GM23338 (cell line): ENCODE measurements at regions not wholly inside any gene's neighbourhood (a gene's known extent, or its start where the extent isn't known, plus 50 kb on each side); places are given as distances from the start of the nearest gene placed in this dataset.

Experiments
- ATAC-seq: fragments of 200-7000 bp; cut with Tn5 transposase; 3 replicates; pipeline ENCODE4 v1.9.1; 2020
- DNase-seq: peaks from one replicate; pipeline ENCODE4 v3.0.0-alpha.2; 2015; ENCODE audit warnings: low spot score
- H2AFZ ChIP-seq: fragments of 200-600 bp; sonication (generic); 2 replicates; pipeline ENCODE4 v1.8.0; 2016; ENCODE audit warnings: antibody characterized with exemption, mild to moderate bottlenecking, moderate library complexity
- H3F3A ChIP-seq: fragments of 200-600 bp; sonication (generic); replicated peaks from 2 replicates; pipeline ENCODE4 v1.8.0; 2017; ENCODE audit warnings: antibody characterized with exemption, mixed run types, low read depth
- H3K27ac ChIP-seq: fragments of 200-600 bp; sonication (generic); 2 replicates; pipeline ENCODE4 v1.6.1; 2016; ENCODE audit warnings: low read depth
- H3K27me3 ChIP-seq: fragments of 200-600 bp; sonication (generic); 2 replicates; pipeline ENCODE4 v1.8.0; 2016; ENCODE audit warnings: mild to moderate bottlenecking, mixed run types, moderate library complexity; ENCODE audit not compliant: insufficient read depth
- H3K36me3 ChIP-seq: fragments of 200-600 bp; sonication (generic); 2 replicates; pipeline ENCODE4 v1.8.0; 2016; ENCODE audit warnings: mild to moderate bottlenecking; ENCODE audit not compliant: insufficient read depth
- H3K4me1 ChIP-seq: fragments of 200-600 bp; sonication (generic); 2 replicates; pipeline ENCODE4 v1.8.0; 2016; ENCODE audit warnings: mild to moderate bottlenecking, moderate library complexity; ENCODE audit not compliant: insufficient read depth
- H3K4me2 ChIP-seq: fragments of 200-600 bp; sonication (generic); 2 replicates; pipeline ENCODE4 v1.7.1; 2017; ENCODE audit warnings: mixed run types
- H3K4me3 ChIP-seq: fragments of 200-600 bp; sonication (generic); 2 replicates; pipeline ENCODE4 v1.6.1; 2016; ENCODE audit warnings: mixed run types
- H3K79me2 ChIP-seq: fragments of 200-600 bp; sonication (generic); replicated peaks from 2 replicates; pipeline ENCODE4 v1.8.0; 2017; ENCODE audit warnings: mild to moderate bottlenecking; ENCODE audit not compliant: insufficient read depth
- H3K9me2 ChIP-seq: fragments of 200-600 bp; sonication (generic); 2 replicates; pipeline ENCODE4 v1.8.0; 2017; ENCODE audit not compliant: insufficient read depth
- H4K20me1 ChIP-seq: fragments of 200-600 bp; sonication (generic); replicated peaks from 2 replicates; pipeline ENCODE4 v1.8.0; 2017; ENCODE audit warnings: mild to moderate bottlenecking; ENCODE audit not compliant: insufficient read depth
- H3K27ac Mint-ChIP-seq: 2 replicates; pipeline ENCODE4 v1.8.0; 2020; ENCODE audit warnings: inconsistent platforms, mild to moderate bottlenecking, moderate library complexity, mixed read lengths
- H3K27me3 Mint-ChIP-seq: 3 replicates; pipeline ENCODE4 v1.8.0; 2022; ENCODE audit warnings: low read depth, mild to moderate bottlenecking, moderate library complexity, mixed read lengths, inconsistent platforms; ENCODE audit not compliant: insufficient read depth, poor library complexity
- H3K36me3 Mint-ChIP-seq: 3 replicates; pipeline ENCODE4 v1.8.0; 2021; ENCODE audit warnings: low read depth, mild to moderate bottlenecking, inconsistent platforms, moderate library complexity, mixed read lengths
- H3K4me1 Mint-ChIP-seq: 3 replicates; pipeline ENCODE4 v1.8.0; 2020; ENCODE audit warnings: mild to moderate bottlenecking, inconsistent platforms, mixed read lengths
- H3K4me3 Mint-ChIP-seq: 3 replicates; pipeline ENCODE4 v1.8.0; 2021; ENCODE audit warnings: moderate library complexity, mild to moderate bottlenecking, inconsistent platforms, mixed read lengths
- H3K9me3 Mint-ChIP-seq: 3 replicates; pipeline ENCODE4 v1.8.0; 2020; ENCODE audit warnings: moderate library complexity, mild to moderate bottlenecking, inconsistent platforms, mixed read lengths
- CREB1 ChIP-seq: fragments of 250-450 bp; sonication (Bioruptor Pico); IDR thresholded peaks from 2 replicates; pipeline ENCODE4 v1.5.0; 2020; ENCODE audit warnings: low read depth, mild to moderate bottlenecking, moderate library complexity
- EZH2phosphoT487 ChIP-seq: fragments of 200-600 bp; sonication (generic); IDR thresholded peaks from one replicate; pipeline ENCODE4 v1.8.1; 2018; ENCODE audit warnings: antibody characterized with exemption; ENCODE audit not compliant: unreplicated experiment
- JUNB ChIP-seq: IDR thresholded peaks from one replicate; pipeline ENCODE4 v1.6.1; 2016; ENCODE audit warnings: antibody characterized with exemption; ENCODE audit not compliant: unreplicated experiment
- POLR2AphosphoS5 ChIP-seq: IDR thresholded peaks from 2 replicates; pipeline ENCODE4 v1.6.1; 2016; ENCODE audit warnings: antibody characterized with exemption, low read depth
- STAT1 ChIP-seq: IDR thresholded peaks from one replicate; pipeline ENCODE4 v1.6.1; 2016; ENCODE audit warnings: antibody characterized with exemption; ENCODE audit not compliant: unreplicated experiment
- ZNF114 ChIP-seq: fragments of 250-450 bp; sonication (Bioruptor Pico); IDR thresholded peaks from 2 replicates; pipeline ENCODE4 v1.5.0; 2020; ENCODE audit warnings: mild to moderate bottlenecking, moderate library complexity
- TF ChIP-seq, protein P1 (sequence below), 2 experiments: fragments of 200-600 bp in 1 of 2; sonication (generic) in 1 of 2; conservative IDR thresholded peaks; 2 replicates each; pipeline versions ENCODE4 v1.5.1 to v1.6.1; 2016 to 2017; ENCODE audit warnings: antibody characterized with exemption in 2 of 2, low read depth in 2 of 2, mild to moderate bottlenecking in 2 of 2, moderate library complexity in 1 of 2
- TF ChIP-seq, protein P2 (sequence below): fragments of 250-450 bp; sonication (Bioruptor Pico); IDR thresholded peaks from 2 replicates; pipeline ENCODE4 v1.5.0; 2020; ENCODE audit warnings: mild to moderate bottlenecking, moderate library complexity

DNA sequence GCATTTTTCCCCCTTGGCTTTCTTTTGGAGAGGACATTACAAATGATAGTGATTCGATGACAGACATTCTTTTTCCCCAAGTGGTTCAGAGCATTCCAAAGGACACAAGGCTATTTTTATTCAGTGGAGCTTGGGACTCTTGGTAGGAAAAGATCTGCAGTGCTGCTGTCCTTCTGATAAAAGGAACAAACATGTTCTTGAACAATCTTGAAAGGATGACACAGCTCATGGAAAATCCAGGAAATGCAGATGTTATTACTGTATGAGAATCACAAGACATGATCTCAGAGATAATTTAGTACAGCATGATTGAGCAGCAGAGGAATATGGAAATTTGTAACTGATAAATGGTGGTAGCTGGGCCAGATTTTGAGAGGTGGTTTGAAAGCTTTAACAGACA is 96.2 kb upstream of the RFC3 start (continued):
- TF ChIP-seq, protein P1, sequence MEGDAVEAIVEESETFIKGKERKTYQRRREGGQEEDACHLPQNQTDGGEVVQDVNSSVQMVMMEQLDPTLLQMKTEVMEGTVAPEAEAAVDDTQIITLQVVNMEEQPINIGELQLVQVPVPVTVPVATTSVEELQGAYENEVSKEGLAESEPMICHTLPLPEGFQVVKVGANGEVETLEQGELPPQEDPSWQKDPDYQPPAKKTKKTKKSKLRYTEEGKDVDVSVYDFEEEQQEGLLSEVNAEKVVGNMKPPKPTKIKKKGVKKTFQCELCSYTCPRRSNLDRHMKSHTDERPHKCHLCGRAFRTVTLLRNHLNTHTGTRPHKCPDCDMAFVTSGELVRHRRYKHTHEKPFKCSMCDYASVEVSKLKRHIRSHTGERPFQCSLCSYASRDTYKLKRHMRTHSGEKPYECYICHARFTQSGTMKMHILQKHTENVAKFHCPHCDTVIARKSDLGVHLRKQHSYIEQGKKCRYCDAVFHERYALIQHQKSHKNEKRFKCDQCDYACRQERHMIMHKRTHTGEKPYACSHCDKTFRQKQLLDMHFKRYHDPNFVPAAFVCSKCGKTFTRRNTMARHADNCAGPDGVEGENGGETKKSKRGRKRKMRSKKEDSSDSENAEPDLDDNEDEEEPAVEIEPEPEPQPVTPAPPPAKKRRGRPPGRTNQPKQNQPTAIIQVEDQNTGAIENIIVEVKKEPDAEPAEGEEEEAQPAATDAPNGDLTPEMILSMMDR (conservative IDR thresholded peaks at IDR 0.05; ENCODE audit: low read depth in 2 of 2), result no peak
- TF ChIP-seq STAT1, result no peak

DNA sequence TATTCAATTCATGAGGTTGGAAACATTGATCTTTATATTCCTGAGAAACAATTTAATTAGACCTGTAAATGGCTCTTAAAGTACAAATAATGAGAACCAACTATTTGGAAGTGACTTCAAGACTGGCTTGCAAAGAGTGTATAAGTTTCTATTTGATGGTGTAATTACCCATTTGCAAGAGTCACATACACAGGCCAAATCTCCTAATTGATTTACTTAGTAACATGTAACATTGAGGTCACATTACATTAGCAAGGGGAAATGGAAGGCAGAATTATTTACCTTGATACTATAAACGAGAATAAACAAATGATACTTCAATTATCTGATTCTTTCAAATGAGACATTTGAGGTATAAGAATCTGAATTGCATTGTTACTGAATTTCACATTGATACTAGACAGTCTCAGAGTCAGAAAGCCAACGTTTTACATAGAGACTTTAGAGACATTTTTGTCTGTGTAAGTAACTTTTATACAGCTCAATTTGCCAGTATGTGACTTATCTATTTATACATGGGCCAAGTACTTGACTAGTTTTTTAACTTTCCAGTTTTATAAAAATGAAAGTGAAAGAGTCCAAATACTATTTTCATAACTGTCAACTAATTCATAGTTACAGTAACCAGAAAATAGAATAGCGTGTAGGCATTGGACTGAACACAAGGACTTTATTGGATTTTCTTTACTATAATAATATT is 95.6 kb upstream of the RFC3 start:
- no peaks in the 10 kb centered on the region for H4K20me1 ChIP-seq
- H3K4me2 ChIP-seq, result no peak overlapping the region
- DNase-seq (no peak), ATAC-seq (no peak)
- no peak overlapping the region for H3K27ac Mint-ChIP-seq
- H3K4me3 Mint-ChIP-seq, result no peak overlapping the region
- H3K27me3 Mint-ChIP-seq, result no peaks in the 10 kb centered on the region
- no peaks in the 10 kb centered on the region for H3K4me1 ChIP-seq
- H3K27ac ChIP-seq, result no peak overlapping the region
- no peaks in the 10 kb centered on the region for H3K79me2 ChIP-seq
- no peaks in the 10 kb centered on the region for H3K9me2 ChIP-seq
- no peak overlapping the region for H2AFZ ChIP-seq
- no peaks in the 10 kb centered on the region for H3F3A ChIP-seq
- no peak for TF ChIP-seq EZH2phosphoT487
- TF ChIP-seq CREB1, result no peak
- TF ChIP-seq, protein P1 (conservative IDR thresholded peaks at IDR 0.05; ENCODE audit: low read depth in 2 of 2), result no peak
- TF ChIP-seq, protein P2, sequence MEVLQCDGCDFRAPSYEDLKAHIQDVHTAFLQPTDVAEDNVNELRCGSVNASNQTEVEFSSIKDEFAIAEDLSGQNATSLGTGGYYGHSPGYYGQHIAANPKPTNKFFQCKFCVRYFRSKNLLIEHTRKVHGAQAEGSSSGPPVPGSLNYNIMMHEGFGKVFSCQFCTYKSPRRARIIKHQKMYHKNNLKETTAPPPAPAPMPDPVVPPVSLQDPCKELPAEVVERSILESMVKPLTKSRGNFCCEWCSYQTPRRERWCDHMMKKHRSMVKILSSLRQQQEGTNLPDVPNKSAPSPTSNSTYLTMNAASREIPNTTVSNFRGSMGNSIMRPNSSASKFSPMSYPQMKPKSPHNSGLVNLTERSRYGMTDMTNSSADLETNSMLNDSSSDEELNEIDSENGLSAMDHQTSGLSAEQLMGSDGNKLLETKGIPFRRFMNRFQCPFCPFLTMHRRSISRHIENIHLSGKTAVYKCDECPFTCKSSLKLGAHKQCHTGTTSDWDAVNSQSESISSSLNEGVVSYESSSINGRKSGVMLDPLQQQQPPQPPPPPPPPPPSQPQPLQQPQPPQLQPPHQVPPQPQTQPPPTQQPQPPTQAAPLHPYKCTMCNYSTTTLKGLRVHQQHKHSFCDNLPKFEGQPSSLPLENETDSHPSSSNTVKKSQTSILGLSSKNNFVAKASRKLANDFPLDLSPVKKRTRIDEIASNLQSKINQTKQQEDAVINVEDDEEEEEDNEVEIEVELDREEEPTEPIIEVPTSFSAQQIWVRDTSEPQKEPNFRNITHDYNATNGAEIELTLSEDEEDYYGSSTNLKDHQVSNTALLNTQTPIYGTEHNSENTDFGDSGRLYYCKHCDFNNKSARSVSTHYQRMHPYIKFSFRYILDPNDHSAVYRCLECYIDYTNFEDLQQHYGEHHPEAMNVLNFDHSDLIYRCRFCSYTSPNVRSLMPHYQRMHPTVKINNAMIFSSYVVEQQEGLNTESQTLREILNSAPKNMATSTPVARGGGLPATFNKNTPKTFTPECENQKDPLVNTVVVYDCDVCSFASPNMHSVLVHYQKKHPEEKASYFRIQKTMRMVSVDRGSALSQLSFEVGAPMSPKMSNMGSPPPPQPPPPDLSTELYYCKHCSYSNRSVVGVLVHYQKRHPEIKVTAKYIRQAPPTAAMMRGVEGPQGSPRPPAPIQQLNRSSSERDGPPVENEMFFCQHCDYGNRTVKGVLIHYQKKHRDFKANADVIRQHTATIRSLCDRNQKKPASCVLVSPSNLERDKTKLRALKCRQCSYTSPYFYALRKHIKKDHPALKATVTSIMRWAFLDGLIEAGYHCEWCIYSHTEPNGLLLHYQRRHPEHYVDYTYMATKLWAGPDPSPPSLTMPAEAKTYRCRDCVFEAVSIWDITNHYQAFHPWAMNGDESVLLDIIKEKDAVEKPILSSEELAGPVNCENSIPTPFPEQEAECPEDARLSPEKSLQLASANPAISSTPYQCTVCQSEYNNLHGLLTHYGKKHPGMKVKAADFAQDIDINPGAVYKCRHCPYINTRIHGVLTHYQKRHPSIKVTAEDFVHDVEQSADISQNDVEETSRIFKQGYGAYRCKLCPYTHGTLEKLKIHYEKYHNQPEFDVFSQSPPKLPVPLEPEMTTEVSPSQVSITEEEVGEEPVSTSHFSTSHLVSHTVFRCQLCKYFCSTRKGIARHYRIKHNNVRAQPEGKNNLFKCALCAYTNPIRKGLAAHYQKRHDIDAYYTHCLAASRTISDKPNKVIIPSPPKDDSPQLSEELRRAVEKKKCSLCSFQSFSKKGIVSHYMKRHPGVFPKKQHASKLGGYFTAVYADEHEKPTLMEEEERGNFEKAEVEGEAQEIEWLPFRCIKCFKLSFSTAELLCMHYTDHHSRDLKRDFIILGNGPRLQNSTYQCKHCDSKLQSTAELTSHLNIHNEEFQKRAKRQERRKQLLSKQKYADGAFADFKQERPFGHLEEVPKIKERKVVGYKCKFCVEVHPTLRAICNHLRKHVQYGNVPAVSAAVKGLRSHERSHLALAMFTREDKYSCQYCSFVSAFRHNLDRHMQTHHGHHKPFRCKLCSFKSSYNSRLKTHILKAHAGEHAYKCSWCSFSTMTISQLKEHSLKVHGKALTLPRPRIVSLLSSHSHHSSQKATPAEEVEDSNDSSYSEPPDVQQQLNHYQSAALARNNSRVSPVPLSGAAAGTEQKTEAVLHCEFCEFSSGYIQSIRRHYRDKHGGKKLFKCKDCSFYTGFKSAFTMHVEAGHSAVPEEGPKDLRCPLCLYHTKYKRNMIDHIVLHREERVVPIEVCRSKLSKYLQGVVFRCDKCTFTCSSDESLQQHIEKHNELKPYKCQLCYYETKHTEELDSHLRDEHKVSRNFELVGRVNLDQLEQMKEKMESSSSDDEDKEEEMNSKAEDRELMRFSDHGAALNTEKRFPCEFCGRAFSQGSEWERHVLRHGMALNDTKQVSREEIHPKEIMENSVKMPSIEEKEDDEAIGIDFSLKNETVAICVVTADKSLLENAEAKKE (CRISPR knock-in tag), result no peak
- TF ChIP-seq JUNB, result no peak
- TF ChIP-seq POLR2AphosphoS5, result no peak
- no peak for TF ChIP-seq ZNF114 (CRISPR knock-in tag)
- H3K4me3 ChIP-seq, result no peak overlapping the region
- no peaks in the 10 kb centered on the region for H3K9me3 Mint-ChIP-seq
- no peaks in the 10 kb centered on the region; the same call in 2 of the 3 replicates for H3K36me3 Mint-ChIP-seq
- no peaks in the 10 kb centered on the region for H3K36me3 ChIP-seq
- H3K4me1 Mint-ChIP-seq, result peaks cover 7% of the 10 kb centered on the region; the same call in 2 of the 3 replicates
- H3K27me3 ChIP-seq, result no peaks in the 10 kb centered on the region
